KMS-11 (cell line): ENCODE measurements at regions not wholly inside any gene's neighbourhood (a gene's known extent, or its start where the extent isn't known, plus 50 kb on each side); places are given as distances from the start of the nearest gene placed in this dataset.

Source experiments
- H2AFZ ChIP-seq: fragments of 200-600 bp; sonication (generic); 2 replicates; pipeline ENCODE4 v1.6.1; 2016; ENCODE audit warnings: antibody characterized with exemption, mixed run types, low read depth
- H3K27ac ChIP-seq: fragments of 200-600 bp; sonication (generic); 2 replicates; pipeline ENCODE4 v1.6.1; 2016; ENCODE audit warnings: mild to moderate bottlenecking, mixed run types
- H3K27me3 ChIP-seq: fragments of 200-600 bp; sonication (generic); 2 replicates; pipeline ENCODE4 v1.6.1; 2017; ENCODE audit warnings: mild to moderate bottlenecking, low read depth, mixed run types, moderate library complexity; ENCODE audit not compliant: insufficient read depth
- H3K36me3 ChIP-seq: fragments of 200-600 bp; sonication (generic); 2 replicates; pipeline ENCODE4 v1.6.1; 2017; ENCODE audit warnings: mild to moderate bottlenecking, mixed run types; ENCODE audit not compliant: insufficient read depth
- H3K4me1 ChIP-seq: fragments of 200-600 bp; sonication (generic); 2 replicates; pipeline ENCODE4 v1.6.1; 2016; ENCODE audit warnings: mild to moderate bottlenecking, low read depth, mixed run types; ENCODE audit not compliant: poor library complexity, severe bottlenecking
- H3K4me2 ChIP-seq: fragments of 200-600 bp; sonication (generic); 2 replicates; pipeline ENCODE4 v1.7.0; 2016; ENCODE audit warnings: mild to moderate bottlenecking, mixed run types
- H3K4me3 ChIP-seq: fragments of 200-600 bp; sonication (generic); IDR thresholded peaks from 2 replicates; pipeline ENCODE4 v1.6.1; 2017; ENCODE audit warnings: low read depth, low read length, mixed read lengths; ENCODE audit not compliant: insufficient read depth
- H3K79me2 ChIP-seq: fragments of 200-600 bp; sonication (generic); 2 replicates; pipeline ENCODE4 v1.6.1; 2016; ENCODE audit warnings: low read depth, mixed run types; ENCODE audit not compliant: insufficient read depth
- H3K9ac ChIP-seq: fragments of 200-600 bp; sonication (generic); 2 replicates; pipeline ENCODE4 v1.6.1; 2016; ENCODE audit warnings: mild to moderate bottlenecking, mixed run types
- H4K20me1 ChIP-seq: fragments of 200-600 bp; sonication (generic); 2 replicates; pipeline ENCODE4 v1.6.1; 2016; ENCODE audit warnings: mild to moderate bottlenecking, mixed run types; ENCODE audit not compliant: insufficient read depth
- CTCF ChIP-seq: fragments of 200-600 bp; sonication (generic); conservative IDR thresholded peaks from 2 replicates; pipeline ENCODE4 v1.6.1; 2017; ENCODE audit warnings: low read depth, mild to moderate bottlenecking, antibody characterized with exemption, low read length, moderate library complexity, mixed read lengths

- Histone ChIP-seq H3K27ac (no peak overlapping the region), H4K20me1 (no peaks in the 10 kb centered on the region), H2AFZ (no peak overlapping the region), H3K36me3 (no peaks in the 10 kb centered on the region), H3K4me1 (no peaks in the 10 kb centered on the region), H3K27me3 (no peaks in the 10 kb centered on the region), H3K4me2 (no peak overlapping the region), H3K79me2 (no peaks in the 10 kb centered on the region), H3K4me3 (no peak overlapping the region), H3K9ac (no peak overlapping the region)
- no peak for TF ChIP-seq CTCF
Observed at GRCh38 chr15:61524086-61524485, 295.0 kb upstream of the RORA start.

DNA sequence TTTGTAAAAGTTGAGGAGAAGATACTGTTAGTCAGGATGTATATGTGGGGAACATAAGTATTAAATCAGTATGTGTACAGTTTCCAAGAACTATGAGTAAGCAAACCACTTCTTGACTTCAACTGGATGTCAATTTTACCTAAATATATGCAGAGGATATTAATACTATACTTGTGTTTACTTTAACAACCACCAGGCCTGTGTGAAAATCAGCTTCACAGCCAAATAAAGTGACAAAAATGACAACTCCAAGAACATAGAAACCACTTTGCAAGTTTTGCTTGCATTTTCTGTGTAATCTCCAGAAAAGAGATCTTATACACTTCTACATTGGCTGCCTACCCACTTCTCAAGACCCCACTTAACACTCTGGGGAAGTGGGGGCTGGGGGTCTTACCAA is 293.3 kb upstream of the RORA start:
- Histone ChIP-seq H3K27ac (no peak overlapping the region), H3K79me2 (no peaks in the 10 kb centered on the region), H3K36me3 (no peaks in the 10 kb centered on the region), H3K4me2 (no peak overlapping the region), H3K4me1 (no peaks in the 10 kb centered on the region), H3K27me3 (no peaks in the 10 kb centered on the region), H4K20me1 (no peaks in the 10 kb centered on the region), H3K9ac (no peak overlapping the region), H2AFZ (no peak overlapping the region), H3K4me3 (no peak overlapping the region)
- TF ChIP-seq CTCF: no peak

DNA sequence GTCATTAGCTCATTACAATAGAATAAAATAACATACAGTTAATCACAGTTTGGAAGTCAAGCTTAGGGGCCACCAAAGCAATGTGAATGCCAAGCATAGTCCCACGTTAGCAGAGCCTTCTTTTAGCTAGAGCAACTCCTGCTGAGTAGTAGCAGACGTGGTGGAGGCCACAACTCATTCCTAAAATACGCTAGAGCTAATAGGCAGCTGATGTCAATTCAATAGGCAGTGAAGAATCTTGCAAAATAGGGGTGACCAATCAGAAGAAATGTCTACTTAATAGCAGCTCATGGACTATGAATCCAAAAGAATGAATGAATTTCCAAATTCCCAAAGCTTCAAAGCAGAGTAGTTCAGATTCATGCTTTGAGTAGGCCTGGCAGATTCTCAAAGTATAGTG is 292.9 kb upstream of the RORA start:
- Histone ChIP-seq H3K27ac (no peak overlapping the region), H3K36me3 (no peaks in the 10 kb centered on the region), H3K9ac (no peak overlapping the region), H3K79me2 (no peaks in the 10 kb centered on the region), H4K20me1 (no peaks in the 10 kb centered on the region), H3K27me3 (no peaks in the 10 kb centered on the region), H3K4me1 (no peaks in the 10 kb centered on the region), H2AFZ (no peak overlapping the region), H3K4me2 (no peak overlapping the region), H3K4me3 (no peak overlapping the region)
- no peak for TF ChIP-seq CTCF

DNA sequence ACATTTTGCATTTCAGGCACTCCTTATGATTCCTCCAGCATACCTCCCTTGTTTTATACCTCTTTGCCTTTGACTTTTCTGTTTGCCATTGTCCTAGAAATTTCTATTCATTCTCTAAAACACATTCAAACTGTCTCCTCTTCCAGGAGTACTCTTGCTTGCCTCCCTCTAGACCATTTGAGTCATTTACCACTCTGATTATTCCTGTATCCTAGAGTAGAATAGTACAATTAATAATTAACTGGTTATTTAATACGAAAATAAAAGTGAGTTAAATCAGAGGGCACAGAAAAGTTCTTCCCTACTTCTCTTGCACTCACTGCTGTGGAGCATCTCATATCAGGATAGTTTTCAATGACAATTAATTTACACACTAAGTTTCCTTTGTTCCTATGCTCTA is 290.2 kb upstream of the RORA start:
- Histone ChIP-seq H3K4me3 (no peak overlapping the region), H3K27ac (no peak overlapping the region), H3K36me3 (no peaks in the 10 kb centered on the region), H3K4me1 (no peaks in the 10 kb centered on the region), H3K79me2 (no peaks in the 10 kb centered on the region), H3K9ac (no peak overlapping the region), H4K20me1 (no peaks in the 10 kb centered on the region), H2AFZ (no peak overlapping the region), H3K4me2 (no peak overlapping the region), H3K27me3 (no peaks in the 10 kb centered on the region)
- no peak for TF ChIP-seq CTCF
